ENCODE measurements at regions not wholly inside any gene's neighbourhood (a gene's known extent, or its start where the extent isn't known, plus 50 kb on each side); places are given as distances from the start of the nearest gene placed in this dataset.

DNA sequence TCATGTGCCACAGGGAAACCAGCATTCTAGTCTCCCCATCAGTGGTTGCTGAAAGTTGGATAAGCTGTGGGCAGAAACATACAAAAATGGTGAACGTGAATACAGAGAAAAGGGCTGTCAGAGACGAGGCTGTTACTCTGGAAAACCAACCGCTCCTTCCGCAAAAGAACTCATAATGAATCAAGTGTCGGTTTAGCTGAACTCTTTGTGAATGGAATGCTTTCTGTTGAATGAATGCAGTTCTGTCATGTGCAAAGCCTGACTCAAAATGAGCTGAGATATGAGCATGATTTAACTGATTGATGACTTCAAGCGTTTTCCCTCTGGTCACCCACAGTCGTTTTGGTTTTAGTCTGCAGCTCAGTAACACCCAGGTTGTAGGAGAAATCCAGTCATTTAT, 298.3 kb downstream of the ETS1 start:
- TF ChIP-seq JUN (IDR thresholded peaks at IDR 0.05) = no peak
- no peak for TF ChIP-seq ZFP36 (IDR thresholded peaks at IDR 0.05; ENCODE audit: borderline replicate concordance, partially characterized antibody)
- TF ChIP-seq, protein P1, sequence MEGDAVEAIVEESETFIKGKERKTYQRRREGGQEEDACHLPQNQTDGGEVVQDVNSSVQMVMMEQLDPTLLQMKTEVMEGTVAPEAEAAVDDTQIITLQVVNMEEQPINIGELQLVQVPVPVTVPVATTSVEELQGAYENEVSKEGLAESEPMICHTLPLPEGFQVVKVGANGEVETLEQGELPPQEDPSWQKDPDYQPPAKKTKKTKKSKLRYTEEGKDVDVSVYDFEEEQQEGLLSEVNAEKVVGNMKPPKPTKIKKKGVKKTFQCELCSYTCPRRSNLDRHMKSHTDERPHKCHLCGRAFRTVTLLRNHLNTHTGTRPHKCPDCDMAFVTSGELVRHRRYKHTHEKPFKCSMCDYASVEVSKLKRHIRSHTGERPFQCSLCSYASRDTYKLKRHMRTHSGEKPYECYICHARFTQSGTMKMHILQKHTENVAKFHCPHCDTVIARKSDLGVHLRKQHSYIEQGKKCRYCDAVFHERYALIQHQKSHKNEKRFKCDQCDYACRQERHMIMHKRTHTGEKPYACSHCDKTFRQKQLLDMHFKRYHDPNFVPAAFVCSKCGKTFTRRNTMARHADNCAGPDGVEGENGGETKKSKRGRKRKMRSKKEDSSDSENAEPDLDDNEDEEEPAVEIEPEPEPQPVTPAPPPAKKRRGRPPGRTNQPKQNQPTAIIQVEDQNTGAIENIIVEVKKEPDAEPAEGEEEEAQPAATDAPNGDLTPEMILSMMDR (IDR thresholded peaks at IDR 0.05) = no peak
- no peak for TF ChIP-seq NPAS2 (CRISPR knock-in tag; IDR thresholded peaks at IDR 0.05; ENCODE audit: borderline replicate concordance)
- no peak for TF ChIP-seq HDAC2 (IDR thresholded peaks at IDR 0.05)
